Smooth muscle cell (in vitro differentiated cells): ENCODE measurements at regions not wholly inside any gene's neighbourhood (a gene's known extent, or its start where the extent isn't known, plus 50 kb on each side); places are given as distances from the start of the nearest gene placed in this dataset.
"Not testable (repeated sequence)": the region's sequence is repeated elsewhere in the genome, so short reads cannot be mapped to it uniquely, and the experiment has no call there.

ENCODE experiments used
- DNase-seq: peaks from one replicate; lab custom pipeline; 2025; ENCODE audit not compliant: unreplicated experiment; lab: John Stamatoyannopoulos, UW
- H2AFZ ChIP-seq: fragments of 200-600 bp; sonication (generic); 2 replicates; pipeline ENCODE4 v1.6.0; 2016; ENCODE audit warnings: antibody characterized with exemption, low read depth, mild to moderate bottlenecking
- H3F3A ChIP-seq: fragments of 200-600 bp; sonication (generic); 2 replicates; pipeline ENCODE4 v1.6.0; 2017; ENCODE audit warnings: antibody characterized with exemption, low read depth
- H3K27ac ChIP-seq: fragments of 200-600 bp; sonication (generic); 2 replicates; pipeline ENCODE4 v1.5.1; 2016; ENCODE audit warnings: low read depth, mild to moderate bottlenecking
- H3K27me3 ChIP-seq: fragments of 200-600 bp; sonication (generic); 2 replicates; pipeline ENCODE4 v1.6.1; 2016; ENCODE audit warnings: low read depth, mild to moderate bottlenecking
- H3K36me3 ChIP-seq: fragments of 200-600 bp; sonication (generic); 2 replicates; pipeline ENCODE4 v1.5.1; 2016; ENCODE audit warnings: low read depth
- H3K4me1 ChIP-seq: fragments of 200-600 bp; sonication (generic); 2 replicates; pipeline ENCODE4 v1.5.1; 2016; ENCODE audit warnings: low read depth
- H3K4me2 ChIP-seq: fragments of 200-600 bp; sonication (generic); 2 replicates; pipeline ENCODE4 v1.6.0; 2016; ENCODE audit warnings: mild to moderate bottlenecking
- H3K4me3 ChIP-seq: fragments of 200-600 bp; sonication (generic); 2 replicates; pipeline ENCODE4 v1.5.1; 2016; ENCODE audit warnings: mild to moderate bottlenecking
- H3K79me2 ChIP-seq: fragments of 200-600 bp; sonication (generic); 2 replicates; pipeline ENCODE4 v1.6.0; 2016; ENCODE audit warnings: low read depth, mild to moderate bottlenecking
- H3K9ac ChIP-seq: fragments of 200-600 bp; sonication (generic); 2 replicates; pipeline ENCODE4 v1.6.0; 2016; ENCODE audit warnings: low read depth
- H3K9me3 ChIP-seq: fragments of 200-600 bp; sonication (generic); replicated peaks from 2 replicates; pipeline ENCODE4 v1.5.1; 2016; ENCODE audit warnings: low read depth
- H4K20me1 ChIP-seq: fragments of 200-600 bp; sonication (generic); 2 replicates; pipeline ENCODE4 v1.6.0; 2016; ENCODE audit warnings: low read depth
- CTCF ChIP-seq: fragments of 200-600 bp; sonication (generic); IDR thresholded peaks from 2 replicates; pipeline ENCODE4 v1.5.1; 2017; ENCODE audit warnings: borderline replicate concordance, mild to moderate bottlenecking, antibody characterized with exemption; ENCODE audit not compliant: insufficient read depth, poor library complexity, severe bottlenecking
- WGBS: methylation state at CpG from one replicate; pipeline ENCODE4 v1.1.7; 2016; ENCODE audit warnings: low lambda C conversion rate; 5-methylcytosine and 5-hydroxymethylcytosine counted together

- H3K4me3 ChIP-seq: no peak overlapping the region
- no peak overlapping the region for H2AFZ ChIP-seq
- H3K9me3 ChIP-seq: no peaks in the 10 kb centered on the region
- H3K9ac ChIP-seq: no peak overlapping the region
- H4K20me1 ChIP-seq: no peaks in the 10 kb centered on the region
- no peak for TF ChIP-seq CTCF
- H3K4me2 ChIP-seq: no peak overlapping the region
- no peak for DNase-seq
- H3K36me3 ChIP-seq: no peaks in the 10 kb centered on the region
- no peak overlapping the region for H3K27ac ChIP-seq
- H3K4me1 ChIP-seq: peaks cover 40% of the 10 kb centered on the region
- WGBS: 59% methylated on average over 3 of the region's 3 CpGs
- H3K79me2 ChIP-seq: no peaks in the 10 kb centered on the region
- H3K27me3 ChIP-seq: peaks cover 24% of the 10 kb centered on the region
- H3F3A ChIP-seq: no peaks in the 10 kb centered on the region
These were observed 932.6 kb downstream of the C4orf33 start for GRCh38 chr4:130028552-130028951.

GRCh38 chr4:130029442-130029841 is 933.5 kb downstream of the C4orf33 start:
- Histone ChIP-seq H3K27me3 (peaks cover 24% of the 10 kb centered on the region), H3K27ac (no peak overlapping the region), H3K79me2 (no peaks in the 10 kb centered on the region), H3K9me3 (no peaks in the 10 kb centered on the region), H4K20me1 (no peaks in the 10 kb centered on the region), H3K4me3 (no peak overlapping the region), H3F3A (no peaks in the 10 kb centered on the region), H3K4me2 (no peak overlapping the region), H3K9ac (no peak overlapping the region), H3K4me1 (peaks cover 40% of the 10 kb centered on the region), H3K36me3 (no peaks in the 10 kb centered on the region), H2AFZ (no peak overlapping the region)
- DNase-seq: no peak
- no peak for TF ChIP-seq CTCF
- WGBS: 22% methylated on average over 1 of the region's 1 CpG

- H3F3A ChIP-seq: no peaks in the 10 kb centered on the region
- no peak for DNase-seq
- peaks cover 23% of the 10 kb centered on the region for H3K4me1 ChIP-seq
- H4K20me1 ChIP-seq: no peaks in the 10 kb centered on the region
- peaks cover 20% of the 10 kb centered on the region for H3K27me3 ChIP-seq
- no peak overlapping the region for H3K27ac ChIP-seq
- no peaks in the 10 kb centered on the region for H3K79me2 ChIP-seq
- TF ChIP-seq CTCF: no peak
- H3K4me3 ChIP-seq: no peak overlapping the region
- no peak overlapping the region for H2AFZ ChIP-seq
- no peak overlapping the region for H3K4me2 ChIP-seq
- H3K9ac ChIP-seq: no peak overlapping the region
- no peaks in the 10 kb centered on the region for H3K9me3 ChIP-seq
- WGBS: 80% methylated on average over 4 of the region's 4 CpGs
- no peaks in the 10 kb centered on the region for H3K36me3 ChIP-seq
These were observed 935.9 kb downstream of the C4orf33 start for GRCh38 chr4:130031858-130032257.

GRCh38 chr4:130033657-130034056 is 937.7 kb downstream of the C4orf33 start:
- not testable (repeated sequence) for H2AFZ ChIP-seq, H3K36me3 ChIP-seq, H3K9ac ChIP-seq, H3K27ac ChIP-seq, H4K20me1 ChIP-seq, DNase-seq, H3K79me2 ChIP-seq, H3K27me3 ChIP-seq, H3F3A ChIP-seq, H3K4me3 ChIP-seq, H3K4me2 ChIP-seq, H3K9me3 ChIP-seq
- H3K4me1 ChIP-seq: peaks cover 11% of the 10 kb centered on the region
- 96% methylated on average over 7 of the region's 7 CpGs for WGBS
